CD8-positive, alpha-beta memory T cell (primary cell): ENCODE measurements at regions not wholly inside any gene's neighbourhood (a gene's known extent, or its start where the extent isn't known, plus 50 kb on each side); places are given as distances from the start of the nearest gene placed in this dataset.

Experiments used
- CTCF ChIA-PET: fragments of 350-600 bp; sonication (Branson Sonifier 250); formaldehyde crosslinking; loops from one replicate; lab custom pipeline; 2021; ENCODE audit warnings: antibody characterized with exemption; lab: Charles Lee
- POLR2A ChIA-PET: fragments of 350-600 bp; sonication (Branson Sonifier 250); formaldehyde crosslinking; loops from one replicate; lab custom pipeline; 2021; ENCODE audit warnings: antibody characterized with exemption; lab: Charles Lee
- DNase-seq, 5 donors: peaks; one replicate each; pipeline versions ENCODE4 v3.0.0 to v3.0.0-alpha.2; 2020 to 2022; ENCODE audit warnings: mixed read lengths in 1 of 5
- H3K27ac ChIP-seq: one replicate; pipeline ENCODE4 v1.7.0; 2013; ENCODE audit warnings: low read depth, mild to moderate bottlenecking, low read length, moderate library complexity
- H3K27me3 ChIP-seq: 2 replicates; pipeline ENCODE4 v1.7.0; 2013; ENCODE audit warnings: low read length, mild to moderate bottlenecking; ENCODE audit not compliant: insufficient read depth, poor library complexity, severe bottlenecking
- H3K36me3 ChIP-seq: 2 replicates; pipeline ENCODE4 v1.7.0; 2013; ENCODE audit warnings: mild to moderate bottlenecking, low read length, moderate library complexity; ENCODE audit not compliant: insufficient read depth
- H3K4me1 ChIP-seq: 2 replicates; pipeline ENCODE4 v1.7.0; 2013; ENCODE audit warnings: mild to moderate bottlenecking, low read length, moderate library complexity; ENCODE audit not compliant: insufficient read depth
- H3K4me3 ChIP-seq: 2 replicates; pipeline ENCODE4 v1.7.0; 2013; ENCODE audit warnings: mild to moderate bottlenecking, low read length
- H3K9me3 ChIP-seq: 2 replicates; pipeline ENCODE4 v1.7.0; 2013; ENCODE audit warnings: mild to moderate bottlenecking, low read length
- H3K27ac Mint-ChIP-seq, 8 donors: one replicate each; pipeline ENCODE4 v1.8.0; 2020 to 2021; ENCODE audit warnings: mixed read lengths in 8 of 8, mild to moderate bottlenecking in 6 of 8, inconsistent platforms in 3 of 8, moderate library complexity in 3 of 8
- H3K27me3 Mint-ChIP-seq, 2 donors: one replicate each; pipeline ENCODE4 v1.8.0; 2020 to 2021; ENCODE audit warnings: mixed read lengths in 2 of 2, mild to moderate bottlenecking in 1 of 2, moderate library complexity in 1 of 2
- H3K36me3 Mint-ChIP-seq, 3 donors: one replicate each; pipeline ENCODE4 v1.8.0; 2020 to 2021; ENCODE audit warnings: mixed read lengths in 3 of 3, inconsistent platforms in 1 of 3, mild to moderate bottlenecking in 1 of 3
- H3K4me1 Mint-ChIP-seq, 3 donors: one replicate each; pipeline ENCODE4 v1.8.0; 2020 to 2021; ENCODE audit warnings: mixed read lengths in 3 of 3, inconsistent platforms in 1 of 3, mild to moderate bottlenecking in 1 of 3
- H3K4me3 Mint-ChIP-seq, 7 donors: one replicate each; pipeline ENCODE4 v1.8.0; 2020 to 2021; ENCODE audit warnings: mixed read lengths in 7 of 7, mild to moderate bottlenecking in 6 of 7, moderate library complexity in 4 of 7, inconsistent platforms in 2 of 7
- H3K9me3 Mint-ChIP-seq, 5 donors: one replicate each; pipeline ENCODE4 v1.8.0; 2020 to 2022; ENCODE audit warnings: mixed read lengths in 5 of 5, mild to moderate bottlenecking in 3 of 5, moderate library complexity in 2 of 5, inconsistent platforms in 1 of 5

GRCh38 chr20:12014276-12014675 is 96.6 kb downstream of the BTBD3 start:
- no peaks in the 10 kb centered on the region for H3K9me3 ChIP-seq
- H3K27ac ChIP-seq: no peak overlapping the region
- no peaks in the 10 kb centered on the region for H3K36me3 Mint-ChIP-seq
- H3K9me3 Mint-ChIP-seq: peaks cover 5 to 12% (median 9%) of the 10 kb centered on the region in 5 donors
- no peaks in the 10 kb centered on the region for H3K4me1 Mint-ChIP-seq
- no peak overlapping the region for H3K27ac Mint-ChIP-seq
- no peaks in the 10 kb centered on the region for H3K36me3 ChIP-seq
- POLR2A ChIA-PET: no interaction called here
- no peaks in the 10 kb centered on the region for H3K4me1 ChIP-seq
- no peak for DNase-seq
- no peak overlapping the region for H3K4me3 ChIP-seq
- CTCF ChIA-PET: no interaction called here
- H3K4me3 Mint-ChIP-seq: no peak overlapping the region
- H3K27me3 ChIP-seq: no peaks in the 10 kb centered on the region
- H3K27me3 Mint-ChIP-seq: no peaks in the 10 kb centered on the region

GRCh38 chr20:12014736-12015135 is 97.0 kb downstream of the BTBD3 start:
- H3K36me3 ChIP-seq: no peaks in the 10 kb centered on the region
- H3K9me3 ChIP-seq: no peaks in the 10 kb centered on the region
- Mint-ChIP-seq H3K4me1 (no peaks in the 10 kb centered on the region), H3K9me3 (peaks cover 5 to 12% (median 9%) of the 10 kb centered on the region in 5 donors), H3K27me3 (no peaks in the 10 kb centered on the region), H3K27ac (no peak overlapping the region), H3K4me3 (no peak overlapping the region), H3K36me3 (no peaks in the 10 kb centered on the region)
- ChIA-PET POLR2A (no interaction called here), CTCF (no interaction called here)
- H3K4me1 ChIP-seq: no peaks in the 10 kb centered on the region
- no peak overlapping the region for H3K4me3 ChIP-seq
- H3K27me3 ChIP-seq: no peaks in the 10 kb centered on the region
- H3K27ac ChIP-seq: no peak overlapping the region
- no peak for DNase-seq

- Mint-ChIP-seq H3K4me1 (no peaks in the 10 kb centered on the region), H3K9me3 (peaks cover 5 to 10% (median 9%) of the 10 kb centered on the region in 5 donors), H3K27me3 (no peaks in the 10 kb centered on the region), H3K36me3 (no peaks in the 10 kb centered on the region), H3K27ac (no peak overlapping the region), H3K4me3 (no peak overlapping the region)
- Histone ChIP-seq H3K27ac (no peak overlapping the region), H3K4me3 (no peak overlapping the region), H3K9me3 (no peaks in the 10 kb centered on the region), H3K36me3 (no peaks in the 10 kb centered on the region), H3K4me1 (no peaks in the 10 kb centered on the region), H3K27me3 (no peaks in the 10 kb centered on the region)
- ChIA-PET POLR2A (no interaction called here), CTCF (no interaction called here)
- no peak for DNase-seq
These were observed 98.6 kb downstream of the BTBD3 start for GRCh38 chr20:12016291-12016690.

GRCh38 chr20:12019715-12020114 is 102.0 kb downstream of the BTBD3 start:
- ChIA-PET POLR2A (no interaction called here), CTCF (no interaction called here)
- Histone ChIP-seq H3K4me1 (no peaks in the 10 kb centered on the region), H3K4me3 (no peak overlapping the region), H3K27me3 (no peaks in the 10 kb centered on the region), H3K36me3 (no peaks in the 10 kb centered on the region), H3K27ac (no peak overlapping the region), H3K9me3 (no peaks in the 10 kb centered on the region)
- Mint-ChIP-seq H3K4me1 (no peaks in the 10 kb centered on the region), H3K9me3 (peaks cover 7 to 19% (median 12%) of the 10 kb centered on the region in 5 donors), H3K27me3 (no peaks in the 10 kb centered on the region), H3K27ac (no peak overlapping the region), H3K4me3 (no peak overlapping the region), H3K36me3 (peaks cover 0 to 2% (median 0%) of the 10 kb centered on the region in 3 donors)
- no peak for DNase-seq

- H3K36me3 Mint-ChIP-seq: peaks cover 0 to 2% (median 0%) of the 10 kb centered on the region in 3 donors
- H3K27me3 Mint-ChIP-seq: no peaks in the 10 kb centered on the region
- no peak overlapping the region for H3K27ac Mint-ChIP-seq
These were observed 103.2 kb downstream of the BTBD3 start for GRCh38 chr20:12020846-12021245.

GRCh38 chr20:12022126-12022525 is 104.4 kb downstream of the BTBD3 start:
- no peaks in the 10 kb centered on the region for H3K27me3 Mint-ChIP-seq
- H3K27ac Mint-ChIP-seq: no peak overlapping the region
- no peaks in the 10 kb centered on the region for H3K36me3 ChIP-seq
- H3K27me3 ChIP-seq: no peaks in the 10 kb centered on the region
- H3K27ac ChIP-seq: no peak overlapping the region
- peaks cover 8 to 22% (median 9%) of the 10 kb centered on the region in 5 donors for H3K9me3 Mint-ChIP-seq
- POLR2A ChIA-PET: no interaction called here
- CTCF ChIA-PET: no interaction called here
- peaks cover 0 to 2% (median 0%) of the 10 kb centered on the region in 3 donors for H3K36me3 Mint-ChIP-seq
- no peak overlapping the region for H3K4me3 ChIP-seq
- H3K9me3 ChIP-seq: no peaks in the 10 kb centered on the region
- H3K4me1 Mint-ChIP-seq: no peaks in the 10 kb centered on the region
- DNase-seq: no peak
- no peak overlapping the region for H3K4me3 Mint-ChIP-seq
- H3K4me1 ChIP-seq: no peaks in the 10 kb centered on the region

More at GRCh38 chr20:12020846-12021245, 103.2 kb downstream of the BTBD3 start:
- DNase-seq: no peak
- Histone ChIP-seq H3K4me1 (no peaks in the 10 kb centered on the region), H3K36me3 (no peaks in the 10 kb centered on the region), H3K27ac (no peak overlapping the region), H3K27me3 (no peaks in the 10 kb centered on the region), H3K4me3 (no peak overlapping the region), H3K9me3 (no peaks in the 10 kb centered on the region)
- Mint-ChIP-seq H3K9me3 (peaks cover 8 to 21% (median 12%) of the 10 kb centered on the region in 5 donors), H3K4me3 (no peak overlapping the region), H3K4me1 (no peaks in the 10 kb centered on the region)
- POLR2A ChIA-PET: no interaction called here
- CTCF ChIA-PET: no interaction called here

- Histone ChIP-seq H3K36me3 (no peaks in the 10 kb centered on the region), H3K9me3 (no peaks in the 10 kb centered on the region), H3K27ac (no peak overlapping the region), H3K4me3 (no peak overlapping the region), H3K4me1 (no peaks in the 10 kb centered on the region), H3K27me3 (no peaks in the 10 kb centered on the region)
- CTCF ChIA-PET: no interaction called here
- Mint-ChIP-seq H3K4me3 (no peak overlapping the region), H3K36me3 (peaks cover 0 to 2% (median 0%) of the 10 kb centered on the region in 3 donors), H3K9me3 (peaks cover 7 to 21% (median 10%) of the 10 kb centered on the region in 5 donors), H3K27me3 (no peaks in the 10 kb centered on the region), H3K4me1 (no peaks in the 10 kb centered on the region), H3K27ac (no peak overlapping the region)
- DNase-seq: no peak
- POLR2A ChIA-PET: no interaction called here
These were observed 105.6 kb downstream of the BTBD3 start for GRCh38 chr20:12023194-12023795.

GRCh38 chr20:12028771-12029170 is 111.1 kb downstream of the BTBD3 start:
- Mint-ChIP-seq H3K27me3 (no peaks in the 10 kb centered on the region), H3K4me1 (no peaks in the 10 kb centered on the region), H3K9me3 (peaks cover 4 to 13% (median 8%) of the 10 kb centered on the region in 5 donors), H3K36me3 (no peaks in the 10 kb centered on the region), H3K4me3 (no peak overlapping the region), H3K27ac (no peak overlapping the region)
- no peaks in the 10 kb centered on the region for H3K27me3 ChIP-seq
- no peaks in the 10 kb centered on the region for H3K4me1 ChIP-seq
- ChIA-PET CTCF (no interaction called here), POLR2A (no interaction called here)
- H3K9me3 ChIP-seq: no peaks in the 10 kb centered on the region
- no peak overlapping the region for H3K27ac ChIP-seq
- no peak for DNase-seq
- no peaks in the 10 kb centered on the region for H3K36me3 ChIP-seq
- H3K4me3 ChIP-seq: no peak overlapping the region
